Adipocyte (in vitro differentiated cells): ENCODE measurements at regions not wholly inside any gene's neighbourhood (a gene's known extent, or its start where the extent isn't known, plus 50 kb on each side); places are given as distances from the start of the nearest gene placed in this dataset.

ENCODE experiments used
- DNase-seq: peaks from one replicate; pipeline ENCODE4 v3.0.0-alpha.2; 2015; ENCODE audit warnings: low read depth
- H3K27me3 ChIP-seq: replicated peaks from 2 replicates; pipeline ENCODE4 v1.7.0; 2013; ENCODE audit warnings: mild to moderate bottlenecking, low read length, moderate library complexity; ENCODE audit not compliant: control insufficient read depth, insufficient read depth
- H3K36me3 ChIP-seq: 2 replicates; pipeline ENCODE4 v1.7.0; 2013; ENCODE audit warnings: low read length, mild to moderate bottlenecking, moderate library complexity; ENCODE audit not compliant: control insufficient read depth, insufficient read depth, severe bottlenecking
- H3K4me1 ChIP-seq: 2 replicates; pipeline ENCODE4 v1.7.0; 2013; ENCODE audit warnings: mild to moderate bottlenecking, low read length, moderate library complexity; ENCODE audit not compliant: control insufficient read depth, insufficient read depth
- H3K4me3 ChIP-seq: 2 replicates; pipeline ENCODE4 v1.7.0; 2013; ENCODE audit warnings: mild to moderate bottlenecking, low read length, moderate library complexity
- H3K9ac ChIP-seq: 2 replicates; pipeline ENCODE4 v1.7.0; 2013; ENCODE audit warnings: mild to moderate bottlenecking, low read length, moderate library complexity
- H3K9me3 ChIP-seq: 2 replicates; pipeline ENCODE4 v1.7.0; 2013; ENCODE audit warnings: mild to moderate bottlenecking, low read length, moderate library complexity; ENCODE audit not compliant: control insufficient read depth

DNA sequence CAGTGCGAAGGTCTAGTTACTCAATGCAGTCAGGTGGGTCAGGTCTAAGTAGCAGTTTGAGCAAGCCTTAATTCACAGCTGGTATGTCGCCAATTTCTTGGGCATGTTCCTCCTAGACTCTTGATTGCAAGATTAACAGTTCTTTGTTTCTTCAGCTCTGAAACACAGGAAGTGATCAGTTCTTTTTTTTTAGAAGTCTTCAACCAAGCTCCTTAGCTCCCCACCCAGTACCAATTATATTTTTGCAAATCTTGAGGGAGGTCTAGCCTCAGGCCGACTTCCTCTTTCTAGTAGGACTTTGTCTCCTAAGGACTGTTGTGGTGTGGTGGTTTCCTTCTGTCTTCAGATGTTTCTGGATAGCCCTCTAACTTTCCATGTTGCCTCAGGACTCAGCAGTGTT is 2054.2 kb downstream of the MAT2B start:
- no peaks in the 10 kb centered on the region for H3K4me1 ChIP-seq
- no peak for DNase-seq
- no peaks in the 10 kb centered on the region for H3K27me3 ChIP-seq
- no peaks in the 10 kb centered on the region for H3K9me3 ChIP-seq
- H3K9ac ChIP-seq = no peak overlapping the region
- H3K4me3 ChIP-seq = no peak overlapping the region
- H3K36me3 ChIP-seq = no peaks in the 10 kb centered on the region

DNA sequence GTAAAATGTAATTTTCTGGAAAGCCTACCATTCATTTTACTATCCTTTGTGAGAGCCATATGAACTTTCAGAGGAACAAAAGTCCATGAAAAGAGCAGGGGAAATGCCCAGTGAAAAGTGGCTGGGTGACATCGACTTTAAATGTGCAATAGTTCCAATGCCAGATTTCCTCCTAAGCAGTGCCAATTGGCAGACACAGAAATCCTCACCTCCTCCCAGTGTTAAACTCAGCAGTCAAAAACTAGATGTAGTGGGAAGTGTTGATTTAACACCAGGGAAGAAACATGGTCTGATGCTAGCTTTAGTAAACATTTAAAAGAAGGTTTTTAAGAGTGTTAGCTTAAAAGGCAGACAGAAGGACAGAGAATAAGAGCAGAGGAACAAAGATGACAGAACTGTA is 2055.2 kb downstream of the MAT2B start:
- Histone ChIP-seq H3K4me1 (no peaks in the 10 kb centered on the region), H3K36me3 (no peaks in the 10 kb centered on the region), H3K27me3 (no peaks in the 10 kb centered on the region), H3K4me3 (no peak overlapping the region), H3K9ac (no peak overlapping the region), H3K9me3 (no peaks in the 10 kb centered on the region)
- DNase-seq = no peak

DNA sequence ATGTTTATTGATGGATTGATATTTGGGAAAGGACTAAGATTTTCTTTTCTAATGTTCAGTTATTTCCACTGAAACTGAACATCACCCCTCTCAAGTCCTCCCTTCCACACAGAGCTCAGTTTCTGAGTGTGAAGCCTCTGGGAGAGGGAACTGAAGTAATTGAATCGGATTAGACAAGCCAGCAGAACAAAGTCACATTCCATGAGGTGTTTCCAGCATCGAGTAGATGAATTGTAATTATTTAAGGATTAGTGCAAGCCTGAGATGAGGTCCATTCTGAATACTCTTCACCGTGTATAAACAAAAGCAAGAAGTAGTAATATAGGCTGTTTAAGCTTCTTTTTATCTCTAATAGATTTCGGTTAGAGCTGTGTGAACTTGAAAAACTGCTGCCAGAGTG is 2060.5 kb downstream of the MAT2B start:
- Histone ChIP-seq H3K4me3 (no peak overlapping the region), H3K27me3 (no peaks in the 10 kb centered on the region), H3K36me3 (no peaks in the 10 kb centered on the region), H3K9me3 (no peaks in the 10 kb centered on the region), H3K4me1 (no peaks in the 10 kb centered on the region), H3K9ac (no peak overlapping the region)
- no peak for DNase-seq

DNA sequence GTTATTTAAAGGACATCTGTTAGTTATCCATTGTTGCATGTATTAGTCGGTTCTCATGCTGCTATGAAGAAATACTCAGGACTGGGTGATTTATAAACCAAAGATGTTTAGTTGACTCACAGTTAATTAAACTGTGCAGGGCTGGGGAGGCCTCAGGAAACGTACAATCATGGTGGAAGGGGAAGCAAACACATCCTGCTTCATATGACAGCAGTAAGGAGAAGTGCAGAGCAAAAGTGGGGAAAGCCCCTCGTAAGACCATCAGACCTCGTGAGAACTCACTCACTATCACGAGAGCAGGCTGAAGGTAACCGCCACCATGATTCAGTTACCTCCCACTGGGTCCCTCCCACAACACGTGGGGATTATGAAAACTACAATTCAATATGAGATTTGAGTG is 2064.1 kb downstream of the MAT2B start:
- H3K4me1 ChIP-seq = no peaks in the 10 kb centered on the region
- no peaks in the 10 kb centered on the region for H3K36me3 ChIP-seq
- no peak overlapping the region for H3K4me3 ChIP-seq
- H3K9ac ChIP-seq = no peak overlapping the region
- H3K27me3 ChIP-seq = no peaks in the 10 kb centered on the region
- H3K9me3 ChIP-seq = no peaks in the 10 kb centered on the region
- no peak for DNase-seq

GRCh38 chr5:165573445-165573844 is 2068.0 kb downstream of the MAT2B start:
- no peaks in the 10 kb centered on the region for H3K9me3 ChIP-seq
- H3K27me3 ChIP-seq = no peaks in the 10 kb centered on the region
- no peaks in the 10 kb centered on the region for H3K4me1 ChIP-seq

GRCh38 chr5:165574100-165574499 is 2068.7 kb downstream of the MAT2B start:
- Histone ChIP-seq H3K36me3 (no peaks in the 10 kb centered on the region), H3K4me3 (no peak overlapping the region), H3K4me1 (no peaks in the 10 kb centered on the region), H3K9ac (no peak overlapping the region), H3K27me3 (no peaks in the 10 kb centered on the region), H3K9me3 (no peaks in the 10 kb centered on the region)
- DNase-seq = no peak

More at GRCh38 chr5:165573445-165573844, 2068.0 kb downstream of the MAT2B start:
- H3K36me3 ChIP-seq = no peaks in the 10 kb centered on the region
- no peak for DNase-seq
- H3K9ac ChIP-seq = no peak overlapping the region
- no peak overlapping the region for H3K4me3 ChIP-seq

DNA sequence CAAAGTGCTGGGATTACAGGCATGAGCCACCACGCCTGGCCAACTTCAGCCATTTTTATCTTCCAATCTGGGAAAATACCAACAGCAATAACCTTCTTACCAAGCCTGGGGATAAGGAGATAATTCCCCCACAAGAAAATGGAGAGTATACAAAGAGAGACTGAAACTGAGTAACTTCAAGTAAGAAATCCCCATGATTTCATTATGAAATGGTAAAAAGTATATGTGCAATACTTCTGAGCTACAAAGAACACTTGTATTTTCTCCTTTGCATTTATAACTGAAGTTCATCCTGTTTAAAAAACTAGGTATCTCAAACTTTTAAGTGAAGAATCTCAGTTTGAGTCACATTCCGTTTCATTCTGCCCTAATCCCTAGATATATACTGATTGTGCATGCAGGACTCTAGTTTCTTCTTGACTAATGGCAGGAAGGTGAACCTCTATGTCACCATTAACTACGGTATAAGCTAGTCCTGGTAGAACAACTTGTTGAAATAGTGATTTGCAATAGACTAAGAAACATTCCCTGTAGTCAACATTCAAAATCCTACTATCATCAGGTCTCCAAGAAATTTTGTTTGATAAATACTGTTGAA is 2071.4 kb downstream of the MAT2B start:
- Histone ChIP-seq H3K4me3 (no peak overlapping the region), H3K4me1 (no peaks in the 10 kb centered on the region), H3K9ac (no peak overlapping the region), H3K36me3 (no peaks in the 10 kb centered on the region), H3K27me3 (no peaks in the 10 kb centered on the region), H3K9me3 (no peaks in the 10 kb centered on the region)
- no peak for DNase-seq

- DNase-seq = no peak
- H3K4me3 ChIP-seq = no peak overlapping the region
- no peaks in the 10 kb centered on the region for H3K27me3 ChIP-seq
- H3K36me3 ChIP-seq = no peaks in the 10 kb centered on the region
- no peak overlapping the region for H3K9ac ChIP-seq
- no peaks in the 10 kb centered on the region for H3K9me3 ChIP-seq
- H3K4me1 ChIP-seq = no peaks in the 10 kb centered on the region
Observed at GRCh38 chr5:165579911-165580310, 2074.5 kb downstream of the MAT2B start.

DNA sequence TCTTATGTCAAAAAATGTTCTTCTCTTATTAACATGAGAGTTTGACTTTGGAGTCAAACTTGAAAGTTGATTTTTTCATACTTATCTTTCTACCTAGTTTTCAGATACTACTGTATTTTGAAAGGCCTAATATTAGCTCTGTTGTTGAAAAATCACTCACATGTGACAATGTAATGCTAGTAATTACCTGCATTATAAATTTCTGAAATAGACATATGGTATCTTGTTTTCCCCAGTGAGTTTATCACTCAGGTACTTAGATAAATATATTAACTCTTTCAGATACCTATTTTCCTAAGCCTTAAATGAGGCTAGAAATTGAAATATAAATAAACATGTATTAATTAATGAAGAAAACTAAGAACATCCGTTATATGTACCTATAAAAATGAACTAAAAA is 2089.3 kb downstream of the MAT2B start:
- no peak for DNase-seq
- Histone ChIP-seq H3K4me1 (no peaks in the 10 kb centered on the region), H3K4me3 (no peak overlapping the region), H3K27me3 (no peaks in the 10 kb centered on the region), H3K9me3 (no peaks in the 10 kb centered on the region), H3K36me3 (no peaks in the 10 kb centered on the region), H3K9ac (no peak overlapping the region)

- Histone ChIP-seq H3K9me3 (no peaks in the 10 kb centered on the region), H3K4me1 (no peaks in the 10 kb centered on the region), H3K36me3 (no peaks in the 10 kb centered on the region), H3K27me3 (no peaks in the 10 kb centered on the region), H3K4me3 (no peak overlapping the region), H3K9ac (no peak overlapping the region)
- DNase-seq = no peak
Observed at GRCh38 chr5:165602529-165602928, 2097.1 kb downstream of the MAT2B start.

GRCh38 chr5:165607026-165607425 is 2101.6 kb downstream of the MAT2B start:
- Histone ChIP-seq H3K9ac (no peak overlapping the region), H3K27me3 (no peaks in the 10 kb centered on the region), H3K36me3 (no peaks in the 10 kb centered on the region), H3K4me3 (no peak overlapping the region), H3K9me3 (no peaks in the 10 kb centered on the region), H3K4me1 (no peaks in the 10 kb centered on the region)
- no peak for DNase-seq

DNA sequence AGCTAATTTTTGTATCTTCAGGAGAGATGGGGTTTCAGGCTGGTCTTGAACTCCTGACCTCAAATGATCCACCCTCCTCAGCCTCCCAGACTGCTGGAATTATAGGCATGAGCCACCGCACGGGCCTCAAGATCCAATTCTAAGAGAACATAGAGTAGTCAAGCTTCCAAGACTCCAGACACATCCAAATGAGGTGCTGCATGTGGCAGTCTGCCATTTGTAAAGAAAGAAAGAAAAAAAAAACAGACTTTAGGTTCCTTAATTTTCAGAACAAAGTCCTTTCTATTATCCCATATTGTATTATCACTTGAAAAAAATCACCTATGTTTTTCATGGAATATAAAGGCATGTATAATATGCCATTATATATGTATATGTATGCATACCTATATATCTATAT is 2104.5 kb downstream of the MAT2B start:
- no peak overlapping the region for H3K4me3 ChIP-seq
- no peak overlapping the region for H3K9ac ChIP-seq
- no peak for DNase-seq
- H3K36me3 ChIP-seq = no peaks in the 10 kb centered on the region
- H3K4me1 ChIP-seq = no peaks in the 10 kb centered on the region
- H3K9me3 ChIP-seq = no peaks in the 10 kb centered on the region
- H3K27me3 ChIP-seq = no peaks in the 10 kb centered on the region
